LNCaP clone FGC (cell line): ENCODE measurements at regions not wholly inside any gene's neighbourhood (a gene's known extent, or its start where the extent isn't known, plus 50 kb on each side); places are given as distances from the start of the nearest gene placed in this dataset.

Experiments used
- DNase-seq: peaks from one replicate; pipeline ENCODE4 v3.0.0-alpha.2; 2011; ENCODE audit warnings: low read depth
- H3K4me3 ChIP-seq: 2 replicates; pipeline ENCODE4 v1.5.1; 2011; ENCODE audit warnings: mild to moderate bottlenecking, low read depth, low read length, control low read depth
- TF ChIP-seq, protein P1 (sequence below): IDR thresholded peaks from 2 replicates; pipeline ENCODE4 v1.5.1; 2012; ENCODE audit warnings: mild to moderate bottlenecking; ENCODE audit not compliant: control insufficient read depth, insufficient read depth; ENCODE audit errors: extremely low read depth

DNA sequence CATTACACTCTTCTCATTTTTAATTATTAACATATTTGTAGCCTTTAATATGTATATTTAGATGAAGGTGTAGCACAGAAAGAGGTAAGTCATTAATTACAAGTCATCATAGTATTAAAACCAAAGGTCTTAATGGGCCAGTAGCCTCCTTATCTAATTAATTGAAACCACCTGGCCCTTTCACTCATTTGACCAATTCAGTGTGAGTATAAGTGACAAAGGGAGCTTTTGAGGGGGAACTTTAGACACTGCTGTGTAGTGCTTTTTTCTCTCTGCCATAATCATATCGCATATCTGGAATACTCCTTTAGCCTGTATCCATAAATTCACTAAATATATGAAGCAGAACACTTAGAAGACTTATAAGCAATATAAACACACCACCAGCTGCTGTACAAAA is 562.9 kb upstream of the POT1 start:
- no peak for DNase-seq
- TF ChIP-seq, protein P1, sequence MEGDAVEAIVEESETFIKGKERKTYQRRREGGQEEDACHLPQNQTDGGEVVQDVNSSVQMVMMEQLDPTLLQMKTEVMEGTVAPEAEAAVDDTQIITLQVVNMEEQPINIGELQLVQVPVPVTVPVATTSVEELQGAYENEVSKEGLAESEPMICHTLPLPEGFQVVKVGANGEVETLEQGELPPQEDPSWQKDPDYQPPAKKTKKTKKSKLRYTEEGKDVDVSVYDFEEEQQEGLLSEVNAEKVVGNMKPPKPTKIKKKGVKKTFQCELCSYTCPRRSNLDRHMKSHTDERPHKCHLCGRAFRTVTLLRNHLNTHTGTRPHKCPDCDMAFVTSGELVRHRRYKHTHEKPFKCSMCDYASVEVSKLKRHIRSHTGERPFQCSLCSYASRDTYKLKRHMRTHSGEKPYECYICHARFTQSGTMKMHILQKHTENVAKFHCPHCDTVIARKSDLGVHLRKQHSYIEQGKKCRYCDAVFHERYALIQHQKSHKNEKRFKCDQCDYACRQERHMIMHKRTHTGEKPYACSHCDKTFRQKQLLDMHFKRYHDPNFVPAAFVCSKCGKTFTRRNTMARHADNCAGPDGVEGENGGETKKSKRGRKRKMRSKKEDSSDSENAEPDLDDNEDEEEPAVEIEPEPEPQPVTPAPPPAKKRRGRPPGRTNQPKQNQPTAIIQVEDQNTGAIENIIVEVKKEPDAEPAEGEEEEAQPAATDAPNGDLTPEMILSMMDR = no peak
- no peak overlapping the region for H3K4me3 ChIP-seq

DNA sequence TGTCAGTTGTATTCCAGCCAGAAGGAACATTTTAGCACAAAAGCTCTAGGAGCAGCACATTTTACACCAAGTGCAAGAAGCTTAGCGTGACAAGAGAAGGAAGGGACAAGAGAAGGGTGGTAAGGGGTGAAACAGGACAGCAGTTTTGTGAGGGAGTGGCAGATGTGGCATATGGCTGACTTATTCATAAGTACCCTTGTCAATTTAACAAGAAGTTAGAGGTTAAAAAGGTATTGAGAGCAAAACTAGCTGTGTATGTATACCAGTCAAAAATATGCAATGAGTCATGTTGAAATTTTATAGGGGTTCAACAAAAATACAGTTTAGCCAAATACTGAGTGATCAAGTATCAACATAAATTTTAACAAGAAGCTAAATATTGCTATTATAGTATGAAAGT is 561.5 kb upstream of the POT1 start:
- no peak overlapping the region for H3K4me3 ChIP-seq
- TF ChIP-seq, protein P1 = no peak
- no peak for DNase-seq

DNA sequence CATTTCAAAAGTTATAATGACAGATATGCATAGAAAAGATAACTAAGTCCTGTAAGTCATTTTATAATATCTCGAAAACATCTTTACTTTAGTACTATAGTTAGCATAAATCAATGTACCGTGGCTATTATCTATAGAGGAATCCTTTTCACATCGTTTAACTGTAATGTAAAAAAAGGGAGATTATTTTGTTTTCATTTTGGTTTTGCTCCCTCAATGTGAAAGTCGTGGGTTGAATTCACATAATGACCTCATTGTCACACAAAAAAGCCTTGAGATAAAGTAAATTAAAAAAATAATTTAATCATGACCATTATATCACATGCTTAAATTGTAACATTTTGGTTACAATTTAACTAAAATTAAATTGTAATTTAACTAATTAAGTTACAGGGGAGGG is 560.5 kb upstream of the POT1 start:
- DNase-seq = no peak
- TF ChIP-seq, protein P1 = no peak
- H3K4me3 ChIP-seq = no peak overlapping the region

DNA sequence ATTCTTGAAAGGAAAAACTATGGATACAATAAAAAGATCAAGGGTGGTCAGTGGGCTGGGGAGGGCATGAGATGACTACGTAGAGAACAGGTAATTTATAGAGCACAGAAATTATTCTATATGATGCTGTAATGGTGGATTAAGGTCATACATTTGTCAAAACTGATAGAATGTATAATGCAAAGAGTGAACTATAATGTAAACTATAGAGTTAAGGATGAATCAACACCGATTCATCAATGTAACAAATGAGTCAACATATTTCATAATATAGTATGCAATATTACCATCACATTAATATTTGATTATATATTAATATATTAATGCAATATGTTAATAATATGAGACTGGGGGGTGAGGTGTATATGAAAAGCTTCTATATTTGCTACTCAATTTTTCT is 555.6 kb upstream of the POT1 start:
- TF ChIP-seq, protein P1 = no peak

DNA sequence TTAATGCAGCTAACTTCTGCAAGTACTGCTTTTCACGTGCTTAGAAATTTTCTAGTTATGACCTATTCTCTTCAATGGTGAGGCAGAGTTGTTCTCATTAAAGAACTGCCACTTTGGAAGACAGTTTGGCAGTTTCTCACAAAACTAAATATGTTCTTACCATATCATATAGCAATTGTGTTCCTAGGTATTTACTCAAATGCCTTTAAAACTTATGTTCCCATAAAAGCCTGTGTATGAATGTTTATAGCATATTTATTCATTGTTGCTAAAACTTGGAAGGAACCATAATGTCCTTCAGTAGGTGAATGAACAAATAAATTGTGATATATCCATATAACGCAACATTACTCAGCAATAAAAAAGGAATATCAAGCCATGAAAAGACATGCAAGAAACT is 555.1 kb upstream of the POT1 start:
- peak; percentile 97 for DNase-seq
- TF ChIP-seq, protein P1 = no peak
- no peak overlapping the region for H3K4me3 ChIP-seq

More for the DNA sequence above, 555.6 kb upstream of the POT1 start:
- DNase-seq = no peak
- H3K4me3 ChIP-seq = no peak overlapping the region

DNA sequence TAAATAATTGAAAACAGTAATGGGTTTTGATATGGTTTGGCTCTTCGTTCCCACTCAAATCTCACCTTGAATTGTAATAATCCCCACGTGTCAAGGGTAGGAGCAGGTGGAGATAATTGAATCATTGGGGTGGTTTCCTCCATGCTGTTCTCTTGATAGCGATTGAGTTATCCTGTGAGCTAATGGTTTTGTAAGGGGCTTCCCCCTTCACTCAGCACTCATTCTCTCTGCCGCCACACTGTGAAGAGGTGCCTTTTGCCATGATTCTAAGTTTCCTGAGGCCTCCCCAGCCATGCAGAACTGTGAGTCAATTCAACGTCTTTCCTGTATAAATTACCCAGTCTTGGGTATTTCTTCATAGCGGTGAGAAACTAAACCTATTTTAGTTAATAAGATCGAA is 551.7 kb upstream of the POT1 start:
- H3K4me3 ChIP-seq = no peak overlapping the region
- TF ChIP-seq, protein P1 = no peak
- no peak for DNase-seq

DNA sequence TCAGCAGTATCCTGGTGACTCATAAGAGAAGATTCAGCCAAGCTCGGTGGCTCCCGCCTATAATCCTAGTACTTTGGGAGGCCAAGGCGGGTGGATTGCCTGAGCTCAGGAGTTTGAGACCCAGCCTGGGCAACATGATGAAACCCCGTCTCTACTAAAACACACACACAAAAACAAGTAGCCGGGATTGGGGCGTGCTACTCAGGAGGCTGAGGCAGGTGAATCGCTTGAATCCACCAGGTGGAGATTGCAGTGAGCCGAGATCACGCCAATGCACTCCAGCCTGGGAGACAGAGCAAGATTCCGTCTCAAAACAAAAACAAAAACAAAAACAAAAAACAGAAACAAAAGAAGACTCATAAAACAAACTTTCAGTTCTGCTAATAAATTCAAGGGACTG is 551.1 kb upstream of the POT1 start:
- DNase-seq = no peak
- TF ChIP-seq, protein P1 = no peak
- H3K4me3 ChIP-seq = no peak overlapping the region
